ENCODE measurements at regions not wholly inside any gene's neighbourhood (a gene's known extent, or its start where the extent isn't known, plus 50 kb on each side); places are given as distances from the start of the nearest gene placed in this dataset.

GRCh38 chr2:78865667-78866066 is 159.8 kb upstream of the REG3G start:
- no peak for DNase-seq (ENCODE audit: low read depth)
- no peak overlapping the region for H3K4me3 ChIP-seq (ENCODE audit: low read depth, low read length)
- no peak for TF ChIP-seq CTCF (IDR thresholded peaks at IDR 0.05; ENCODE audit: insufficient read depth, low read depth, low read length)

GRCh38 chr2:78870343-78870967 is 155.0 kb upstream of the REG3G start:
- H3K4me3 ChIP-seq (ENCODE audit: low read depth, low read length), result no peak overlapping the region
- DNase-seq (ENCODE audit: low read depth), result no peak
- TF ChIP-seq CTCF (IDR thresholded peaks at IDR 0.05; ENCODE audit: insufficient read depth, low read depth, low read length), result no peak

- DNase-seq (ENCODE audit: low read depth), result no peak
- no peak overlapping the region for H3K4me3 ChIP-seq (ENCODE audit: low read depth, low read length)
- no peak for TF ChIP-seq CTCF (IDR thresholded peaks at IDR 0.05; ENCODE audit: insufficient read depth, low read depth, low read length)
Measured at GRCh38 chr2:78873526-78873925, 152.0 kb upstream of the REG3G start.

GRCh38 chr2:78876316-78876688 is 149.2 kb upstream of the REG3G start:
- no peak overlapping the region for H3K4me3 ChIP-seq (ENCODE audit: low read depth, low read length)
- no peak for TF ChIP-seq CTCF (IDR thresholded peaks at IDR 0.05; ENCODE audit: insufficient read depth, low read depth, low read length)
- no peak for DNase-seq (ENCODE audit: low read depth)

GRCh38 chr2:78887446-78887845 is 138.1 kb upstream of the REG3G start:
- no peak for DNase-seq (ENCODE audit: low read depth)
- H3K4me3 ChIP-seq (ENCODE audit: low read depth, low read length), result no peak overlapping the region
- no peak for TF ChIP-seq CTCF (IDR thresholded peaks at IDR 0.05; ENCODE audit: insufficient read depth, low read depth, low read length)

- H3K4me3 ChIP-seq (ENCODE audit: low read depth, low read length), result no peak overlapping the region
- no peak for DNase-seq (ENCODE audit: low read depth)
Measured at GRCh38 chr2:78890935-78891334, 134.6 kb upstream of the REG3G start.

More at GRCh38 chr2:78890935-78891334, 134.6 kb upstream of the REG3G start:
- TF ChIP-seq CTCF (IDR thresholded peaks at IDR 0.05; ENCODE audit: insufficient read depth, low read depth, low read length), result no peak

All from fibroblast of villous mesenchyme (primary cell).